Subcutaneous abdominal adipose tissue (tissue), 5 donors: ENCODE measurements at regions not wholly inside any gene's neighbourhood (a gene's known extent, or its start where the extent isn't known, plus 50 kb on each side); places are given as distances from the start of the nearest gene placed in this dataset.
A peak's percentile ranks its signal among the peaks of the same experiment; 100 is the strongest.

Experiments used
- H3K27ac ChIP-seq: one replicate; pipeline ENCODE4 v1.7.0; 2013; ENCODE audit warnings: low read depth, mild to moderate bottlenecking, inconsistent platforms, low read length, moderate library complexity
- H3K27me3 ChIP-seq, 5 donors: one replicate each; pipeline ENCODE4 v1.7.0; 2013; ENCODE audit warnings: low read length in 5 of 5, inconsistent platforms in 1 of 5; ENCODE audit not compliant: control insufficient read depth in 5 of 5, insufficient read depth in 4 of 5
- H3K36me3 ChIP-seq, 5 donors: one replicate each; pipeline ENCODE4 v1.7.0; 2013; ENCODE audit warnings: low read length in 5 of 5; ENCODE audit not compliant: control insufficient read depth in 5 of 5, insufficient read depth in 5 of 5
- H3K4me1 ChIP-seq, 5 donors: one replicate each; pipeline ENCODE4 v1.7.0; 2013; ENCODE audit warnings: low read length in 5 of 5, mild to moderate bottlenecking in 3 of 5, moderate library complexity in 1 of 5; ENCODE audit not compliant: control insufficient read depth in 5 of 5, insufficient read depth in 5 of 5
- H3K4me3 ChIP-seq, 5 donors: one replicate each; pipeline ENCODE4 v1.7.0; 2013; ENCODE audit warnings: low read length in 5 of 5, low read depth in 1 of 5
- H3K9ac ChIP-seq, 5 donors: one replicate each; pipeline ENCODE4 v1.7.0; 2013; ENCODE audit warnings: low read length in 5 of 5, mild to moderate bottlenecking in 4 of 5, moderate library complexity in 3 of 5
- H3K9me3 ChIP-seq, 5 donors: one replicate each; pipeline ENCODE4 v1.7.0; 2013; ENCODE audit warnings: low read length in 5 of 5; ENCODE audit not compliant: control insufficient read depth in 5 of 5
- donor health status: healthy.
- donor health status: healthy.
- donor health status: healthy.
- donor health status: healthy.
- donor health status: healthy.

DNA sequence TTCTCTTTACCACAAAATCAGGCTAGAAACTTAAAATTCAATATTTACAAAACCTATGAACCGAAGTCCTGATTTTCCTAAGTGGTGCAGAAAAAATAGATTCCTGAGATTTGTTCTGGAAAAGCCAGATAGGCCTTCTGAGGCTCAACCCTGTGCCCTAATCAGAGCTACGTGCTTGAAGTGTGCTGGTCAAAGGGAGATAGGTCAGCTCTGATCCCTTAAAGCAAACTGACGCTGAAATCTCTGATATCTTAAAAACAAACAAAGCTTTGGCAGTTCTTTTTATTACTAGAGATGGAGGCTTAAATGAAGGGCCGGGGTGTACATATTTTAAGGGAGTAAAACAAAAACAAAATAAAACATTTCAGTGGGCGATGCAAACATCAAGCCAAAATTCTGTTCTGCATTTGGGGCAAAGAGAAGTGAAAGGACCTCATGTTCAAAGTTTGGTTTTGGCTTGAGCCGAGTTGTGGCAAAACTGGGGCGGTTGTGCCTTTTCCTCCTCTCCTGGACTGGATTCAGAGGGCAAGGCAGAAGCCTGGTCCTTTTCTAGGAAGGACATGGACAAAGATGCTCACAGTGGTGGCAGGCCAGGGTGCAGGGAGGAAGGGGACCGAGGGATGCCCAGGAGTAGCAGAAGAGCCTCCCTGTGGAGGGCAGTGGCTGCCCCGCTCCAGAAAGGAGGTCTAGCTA lies 295.0 kb downstream of the CDCA7 start:
- H3K9me3 ChIP-seq, result no peaks in the 10 kb centered on the region
- peaks cover 0 to 9% (median 0%) of the 10 kb centered on the region in 5 donors for H3K4me1 ChIP-seq
- no peaks in the 10 kb centered on the region for H3K36me3 ChIP-seq
- no peak overlapping the region for H3K27ac ChIP-seq
- no peak overlapping the region for H3K4me3 ChIP-seq
- H3K27me3 ChIP-seq, result no peaks in the 10 kb centered on the region
- H3K9ac ChIP-seq, result no peak overlapping the region

DNA sequence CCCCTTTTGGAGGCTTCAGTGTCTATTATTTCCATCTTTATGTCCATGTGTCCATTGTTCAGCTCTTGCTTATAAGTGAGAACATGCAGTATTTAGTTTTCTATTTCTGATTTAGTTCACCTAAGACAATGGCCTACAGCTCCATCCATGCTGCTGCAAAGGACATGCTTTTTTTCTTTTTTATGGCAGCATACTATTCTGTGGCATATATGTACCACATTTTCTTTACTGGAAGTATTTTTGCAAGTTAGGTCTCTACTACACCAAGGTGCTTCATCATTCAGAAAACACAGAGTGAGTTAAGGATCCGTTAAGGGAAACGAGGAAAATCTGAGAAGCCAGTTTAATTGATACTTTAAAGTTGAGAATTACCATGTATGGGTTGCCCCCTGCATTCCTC lies 297.2 kb downstream of the CDCA7 start:
- Histone ChIP-seq H3K36me3 (no peaks in the 10 kb centered on the region), H3K9ac (no peak overlapping the region), H3K4me1 (peaks cover 0 to 16% (median 8%) of the 10 kb centered on the region in 5 donors), H3K27me3 (no peaks in the 10 kb centered on the region), H3K27ac (no peak overlapping the region), H3K4me3 (no peak overlapping the region), H3K9me3 (no peaks in the 10 kb centered on the region)

DNA sequence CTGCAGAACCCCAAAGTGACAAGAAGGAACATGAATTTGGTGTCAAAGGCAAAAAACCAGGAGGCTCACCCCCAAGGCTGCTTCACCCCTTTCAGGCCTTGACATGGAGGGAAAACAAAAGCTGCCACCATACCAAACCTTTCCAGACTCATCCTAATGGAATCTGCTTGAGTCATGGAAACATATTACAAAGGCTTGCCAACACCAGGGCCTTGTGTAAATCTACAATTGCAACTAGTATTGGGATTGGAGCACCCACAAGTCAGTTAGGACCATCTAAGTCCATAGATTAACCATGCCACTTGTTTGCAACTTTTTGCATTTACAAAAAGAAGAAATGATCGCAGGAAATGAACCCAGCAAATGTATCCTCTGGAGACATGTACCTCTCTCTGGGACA lies 297.6 kb downstream of the CDCA7 start:
- H3K27me3 ChIP-seq, result no peaks in the 10 kb centered on the region
- no peak overlapping the region for H3K4me3 ChIP-seq
- H3K27ac ChIP-seq, result no peak overlapping the region
- no peaks in the 10 kb centered on the region for H3K9me3 ChIP-seq
- no peaks in the 10 kb centered on the region for H3K36me3 ChIP-seq
- no peak overlapping the region for H3K9ac ChIP-seq
- H3K4me1 ChIP-seq, result peaks cover 0 to 16% (median 8%) of the 10 kb centered on the region in 5 donors

DNA sequence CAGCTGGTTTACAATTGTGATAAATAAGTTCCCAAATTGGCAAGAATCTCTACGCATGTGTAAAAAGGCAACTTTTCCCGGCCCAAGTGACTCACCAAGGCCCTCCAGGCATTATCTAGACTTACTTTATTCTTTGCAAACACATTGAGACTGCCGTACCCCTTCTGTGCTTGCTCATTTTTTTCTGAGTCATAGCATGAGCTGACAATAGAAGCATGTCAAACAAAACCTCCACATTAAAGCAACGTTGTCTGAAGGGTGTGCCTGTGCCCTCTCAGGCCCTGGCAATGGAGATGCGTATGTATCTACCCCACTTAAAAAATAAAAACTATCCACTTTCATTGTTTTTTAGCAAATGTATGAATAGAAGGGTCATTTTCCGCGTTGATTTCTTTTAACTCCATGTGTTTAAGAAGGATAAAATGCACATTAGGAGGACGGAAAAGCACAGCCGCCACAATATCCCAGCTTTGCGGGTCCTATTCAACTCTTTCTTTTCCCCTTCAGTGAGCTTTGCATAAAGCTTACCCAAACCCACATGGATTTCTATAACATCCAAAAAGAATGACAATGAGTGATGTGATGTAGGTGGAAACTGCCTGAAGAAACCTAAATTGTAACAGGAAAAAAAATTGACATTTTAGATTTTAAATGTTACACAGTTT lies 298.2 kb downstream of the CDCA7 start:
- Histone ChIP-seq H3K4me1 (peaks cover 0 to 16% (median 8%) of the 10 kb centered on the region in 5 donors), H3K36me3 (no peaks in the 10 kb centered on the region), H3K27ac (no peak overlapping the region), H3K4me3 (no peak overlapping the region), H3K27me3 (no peaks in the 10 kb centered on the region), H3K9me3 (no peaks in the 10 kb centered on the region), H3K9ac (no peak overlapping the region)

DNA sequence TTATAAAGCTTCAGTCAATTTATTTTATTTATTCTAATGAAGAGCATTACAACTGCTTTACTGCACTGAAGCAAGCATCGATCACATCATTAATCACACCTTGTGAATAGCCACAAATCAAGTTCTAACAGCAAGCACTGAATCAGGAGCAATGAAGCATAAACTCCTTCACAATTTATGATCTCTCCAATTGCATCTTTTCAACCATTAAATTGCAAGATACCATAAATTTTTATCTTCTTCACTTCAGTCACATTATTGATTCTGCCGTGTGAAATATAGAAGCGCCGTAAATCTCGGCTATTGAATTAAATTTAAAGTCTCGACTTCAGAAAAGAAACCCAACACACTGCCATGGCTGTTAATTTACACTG lies 298.7 kb downstream of the CDCA7 start:
- Histone ChIP-seq H3K36me3 (no peaks in the 10 kb centered on the region), H3K9me3 (no peaks in the 10 kb centered on the region), H3K9ac (no peak overlapping the region), H3K27me3 (no peaks in the 10 kb centered on the region), H3K27ac (no peak overlapping the region), H3K4me1 (peaks cover 0 to 16% (median 5%) of the 10 kb centered on the region in 5 donors), H3K4me3 (no peak overlapping the region)

DNA sequence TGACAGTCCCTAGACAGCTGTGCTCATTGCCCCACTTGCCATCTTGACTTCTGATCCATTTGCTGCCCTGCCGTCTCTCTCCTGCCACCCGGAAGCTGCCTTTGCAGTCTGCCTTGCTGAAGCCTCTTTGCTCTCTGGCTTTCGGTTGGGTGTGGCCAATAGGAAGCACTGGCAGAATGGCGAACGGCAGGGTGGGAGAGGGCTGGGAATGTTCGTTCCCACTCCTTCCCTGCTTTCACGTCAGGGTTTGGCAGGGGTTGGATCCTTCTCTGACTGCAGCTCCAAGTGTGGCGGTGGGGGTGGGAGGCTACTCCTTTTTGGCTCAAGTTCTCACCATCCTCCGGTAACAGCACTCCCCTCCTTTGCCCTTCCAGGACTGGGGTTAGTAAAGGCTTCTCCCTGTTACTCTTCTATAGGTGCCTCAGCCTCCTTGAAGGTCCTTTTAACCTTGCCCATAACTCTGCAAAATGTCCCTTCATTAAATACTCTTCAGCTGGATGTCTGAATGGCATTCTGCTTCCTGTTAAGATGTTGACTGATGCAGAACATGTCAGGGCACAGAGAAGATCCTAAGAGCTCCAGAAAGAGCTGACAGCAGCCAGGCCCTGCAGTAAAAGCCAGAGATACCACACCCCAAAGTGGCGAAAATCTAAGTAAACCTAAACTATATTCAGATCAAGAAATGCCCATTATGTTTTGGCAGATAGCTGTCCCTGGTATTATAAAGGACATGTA lies 299.7 kb downstream of the CDCA7 start:
- H3K27ac ChIP-seq, result no peak overlapping the region
- peak overlapping the region in 1 of 5 donors; percentile 35 for H3K4me3 ChIP-seq
- no peaks in the 10 kb centered on the region for H3K9me3 ChIP-seq
- peaks cover 0 to 14% (median 0%) of the 10 kb centered on the region in 5 donors for H3K4me1 ChIP-seq
- H3K27me3 ChIP-seq, result no peaks in the 10 kb centered on the region
- H3K36me3 ChIP-seq, result no peaks in the 10 kb centered on the region
- no peak overlapping the region for H3K9ac ChIP-seq

DNA sequence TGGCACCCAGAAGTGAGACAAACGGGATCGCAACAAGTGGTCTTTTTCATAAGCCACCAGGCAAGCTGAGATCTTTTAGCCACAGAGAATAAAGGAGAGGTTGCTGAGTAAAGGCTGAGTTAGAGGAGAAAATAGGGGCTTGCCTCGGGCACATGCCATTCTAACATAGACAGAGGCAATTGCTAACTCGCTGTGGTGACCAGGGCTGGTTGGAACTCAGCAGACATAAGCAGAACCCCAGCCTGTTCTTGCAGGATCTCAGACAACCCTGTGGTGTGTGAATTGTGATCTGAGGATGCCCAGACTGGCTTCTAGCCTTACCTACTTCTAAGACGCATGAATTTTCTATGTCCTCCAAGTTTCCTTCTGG lies 300.2 kb downstream of the CDCA7 start:
- no peaks in the 10 kb centered on the region for H3K36me3 ChIP-seq
- no peaks in the 10 kb centered on the region for H3K27me3 ChIP-seq
- no peak overlapping the region for H3K4me3 ChIP-seq
- H3K9ac ChIP-seq, result no peak overlapping the region
- no peak overlapping the region for H3K27ac ChIP-seq
- no peaks in the 10 kb centered on the region for H3K9me3 ChIP-seq
- peaks cover 0 to 9% (median 0%) of the 10 kb centered on the region in 5 donors for H3K4me1 ChIP-seq

DNA sequence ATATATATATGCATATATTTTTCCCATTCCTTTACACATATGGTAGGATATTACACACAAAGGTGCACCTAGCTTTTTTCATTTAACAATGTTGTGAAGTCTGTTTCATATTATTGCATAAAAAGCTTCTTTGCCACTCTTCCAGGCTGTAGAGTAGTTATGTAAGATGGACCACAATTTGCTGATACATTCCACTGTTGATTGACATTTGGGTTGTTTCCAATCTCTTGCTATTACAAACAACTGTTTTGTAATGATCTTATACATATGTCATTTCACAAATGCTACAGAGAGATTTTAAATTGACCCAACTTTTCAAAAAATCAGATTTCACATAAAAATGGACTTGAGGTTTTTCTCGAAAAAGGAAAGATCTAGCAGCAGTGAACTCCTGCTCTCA lies 301.4 kb downstream of the CDCA7 start:
- Histone ChIP-seq H3K36me3 (no peaks in the 10 kb centered on the region), H3K27ac (peak overlapping the region; percentile 9), H3K27me3 (no peaks in the 10 kb centered on the region), H3K9ac (no peak overlapping the region), H3K4me3 (no peak overlapping the region), H3K4me1 (peaks cover 0 to 9% (median 0%) of the 10 kb centered on the region in 5 donors), H3K9me3 (no peaks in the 10 kb centered on the region)

DNA sequence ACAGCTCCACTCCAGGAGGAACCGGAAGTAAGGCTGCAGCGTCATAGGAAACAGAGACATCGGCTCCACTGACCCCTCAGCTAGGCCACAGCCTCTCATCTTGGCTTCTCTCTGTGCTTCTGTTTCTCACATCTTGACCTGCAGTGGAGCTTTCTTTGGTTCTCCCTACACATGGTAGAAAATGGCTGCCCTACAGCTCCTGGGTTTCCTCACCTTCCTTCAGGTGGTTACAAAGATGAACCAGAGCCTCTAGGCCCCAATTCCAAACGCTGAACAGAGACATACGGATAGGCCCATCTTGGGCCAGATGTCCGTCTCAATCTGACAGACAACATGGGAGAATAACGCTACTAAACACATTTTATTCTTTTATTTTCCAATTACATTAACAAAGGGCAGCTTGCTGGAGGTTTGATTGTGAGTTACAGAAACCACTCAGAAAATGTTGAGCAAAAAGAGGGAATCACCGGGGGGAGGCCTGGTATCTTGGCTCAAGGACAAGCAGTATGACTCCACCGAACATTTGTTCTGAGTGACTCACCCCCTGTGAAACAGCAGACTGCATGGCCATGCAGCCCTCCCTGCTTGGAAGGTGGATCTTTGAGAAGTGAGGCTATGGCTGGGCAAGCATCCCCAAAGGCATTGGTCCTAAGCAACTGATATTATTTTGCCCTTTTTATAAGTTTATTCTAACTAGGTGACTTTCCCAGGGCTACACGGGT lies 303.5 kb downstream of the CDCA7 start:
- Histone ChIP-seq H3K27ac (no peak overlapping the region), H3K9me3 (no peaks in the 10 kb centered on the region), H3K36me3 (no peaks in the 10 kb centered on the region), H3K9ac (no peak overlapping the region), H3K27me3 (no peaks in the 10 kb centered on the region), H3K4me3 (no peak overlapping the region), H3K4me1 (peaks cover 0 to 14% (median 4%) of the 10 kb centered on the region in 5 donors)
